NB4 (cell line): ENCODE measurements at regions not wholly inside any gene's neighbourhood (a gene's known extent, or its start where the extent isn't known, plus 50 kb on each side); places are given as distances from the start of the nearest gene placed in this dataset.

Source experiments
- DNase-seq: peaks from one replicate; pipeline ENCODE4 v3.0.0; 2010; ENCODE audit warnings: low read depth
- H3K4me3 ChIP-seq: one replicate; pipeline ENCODE4 v1.5.1; 2011; ENCODE audit warnings: mild to moderate bottlenecking, low read depth, low read length, moderate library complexity
- MAX ChIP-seq: IDR thresholded peaks from 2 replicates; pipeline ENCODE4 v1.6.1; 2011; ENCODE audit warnings: low read depth, low read length
- MYC ChIP-seq: IDR thresholded peaks from 2 replicates; pipeline ENCODE4 v1.6.1; 2011; ENCODE audit warnings: low read depth, low read length
- POLR2A ChIP-seq: IDR thresholded peaks from 2 replicates; pipeline ENCODE4 v1.6.1; 2011; ENCODE audit warnings: mild to moderate bottlenecking; ENCODE audit not compliant: insufficient read length; ENCODE audit errors: extremely low read depth
- TF ChIP-seq, protein P1 (sequence below): IDR thresholded peaks from one replicate; pipeline ENCODE4 v1.5.1; 2012; ENCODE audit warnings: low read depth, low read length

DNA sequence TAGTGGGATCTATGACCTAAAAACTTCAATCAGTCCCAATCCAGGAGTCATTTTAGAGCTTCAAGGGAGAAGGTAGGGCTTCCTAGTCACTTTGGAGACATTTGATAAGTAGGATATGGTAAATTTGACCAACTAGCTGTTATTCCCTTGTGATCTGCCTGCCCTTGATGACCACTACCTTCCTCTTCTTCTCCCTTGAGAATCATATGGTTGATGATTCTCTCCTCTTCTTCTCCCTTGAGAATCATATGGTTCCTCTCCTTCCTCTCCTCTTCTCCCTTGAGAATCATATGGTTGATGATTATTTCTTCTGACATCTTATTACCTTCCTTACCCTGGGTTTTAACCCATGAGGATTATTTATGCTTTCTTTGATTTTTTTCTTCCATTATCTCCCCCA, 482.6 kb upstream of the TENM3 start:
- peak; percentile 61 for DNase-seq
- TF ChIP-seq, protein P1, sequence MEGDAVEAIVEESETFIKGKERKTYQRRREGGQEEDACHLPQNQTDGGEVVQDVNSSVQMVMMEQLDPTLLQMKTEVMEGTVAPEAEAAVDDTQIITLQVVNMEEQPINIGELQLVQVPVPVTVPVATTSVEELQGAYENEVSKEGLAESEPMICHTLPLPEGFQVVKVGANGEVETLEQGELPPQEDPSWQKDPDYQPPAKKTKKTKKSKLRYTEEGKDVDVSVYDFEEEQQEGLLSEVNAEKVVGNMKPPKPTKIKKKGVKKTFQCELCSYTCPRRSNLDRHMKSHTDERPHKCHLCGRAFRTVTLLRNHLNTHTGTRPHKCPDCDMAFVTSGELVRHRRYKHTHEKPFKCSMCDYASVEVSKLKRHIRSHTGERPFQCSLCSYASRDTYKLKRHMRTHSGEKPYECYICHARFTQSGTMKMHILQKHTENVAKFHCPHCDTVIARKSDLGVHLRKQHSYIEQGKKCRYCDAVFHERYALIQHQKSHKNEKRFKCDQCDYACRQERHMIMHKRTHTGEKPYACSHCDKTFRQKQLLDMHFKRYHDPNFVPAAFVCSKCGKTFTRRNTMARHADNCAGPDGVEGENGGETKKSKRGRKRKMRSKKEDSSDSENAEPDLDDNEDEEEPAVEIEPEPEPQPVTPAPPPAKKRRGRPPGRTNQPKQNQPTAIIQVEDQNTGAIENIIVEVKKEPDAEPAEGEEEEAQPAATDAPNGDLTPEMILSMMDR: no peak
- TF ChIP-seq MAX (no peak), POLR2A (no peak), MYC (no peak)
- H3K4me3 ChIP-seq: no peak overlapping the region

DNA sequence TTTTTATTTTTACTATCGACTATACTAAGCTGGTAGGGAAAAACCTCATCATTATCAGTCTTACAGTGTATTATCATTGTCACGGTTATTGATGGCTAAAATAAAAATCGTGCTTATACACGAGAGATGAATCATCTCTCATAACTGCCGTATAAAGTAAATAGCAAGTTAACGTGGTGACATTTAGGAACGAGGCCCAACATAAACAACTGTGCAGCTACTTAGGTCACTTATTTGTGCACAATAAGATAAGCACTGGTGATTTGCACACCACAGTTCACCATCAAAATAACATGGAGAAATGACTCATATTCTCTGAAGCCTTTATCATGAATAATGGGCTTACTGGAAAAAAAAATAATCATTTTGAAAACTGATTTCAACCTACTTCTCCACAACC, 482.0 kb upstream of the TENM3 start:
- no peak overlapping the region for H3K4me3 ChIP-seq
- TF ChIP-seq MAX: no peak
- no peak for TF ChIP-seq POLR2A
- TF ChIP-seq, protein P1: no peak
- TF ChIP-seq MYC: no peak
- DNase-seq: no peak

- TF ChIP-seq MAX (no peak), POLR2A (no peak), MYC (no peak)
- TF ChIP-seq, protein P1: no peak
- no peak overlapping the region for H3K4me3 ChIP-seq
- DNase-seq: no peak
Observed at GRCh38 chr4:181766061-181766548, 477.1 kb upstream of the TENM3 start.

GRCh38 chr4:181770971-181771370, 472.2 kb upstream of the TENM3 start:
- DNase-seq: no peak
- no peak for TF ChIP-seq MAX
- no peak for TF ChIP-seq MYC
- no peak for TF ChIP-seq POLR2A
- TF ChIP-seq, protein P1: no peak
- no peak overlapping the region for H3K4me3 ChIP-seq

GRCh38 chr4:181775298-181775697, 467.9 kb upstream of the TENM3 start:
- H3K4me3 ChIP-seq: no peak overlapping the region
- DNase-seq: no peak
- TF ChIP-seq, protein P1: no peak
- TF ChIP-seq MAX (no peak), POLR2A (no peak), MYC (no peak)
